Peyer's patch (tissue), 4 donors: ENCODE measurements at regions not wholly inside any gene's neighbourhood (a gene's known extent, or its start where the extent isn't known, plus 50 kb on each side); places are given as distances from the start of the nearest gene placed in this dataset.

Experiments used
- CTCF ChIP-seq, 6 experiments: fragments of 450-650 bp in 4 of 6; fragments of 200-600 bp in 2 of 6; sonication (generic) in 1 of 6; IDR thresholded peaks; one replicate each; pipeline ENCODE4 v1.5.1; 2017 to 2019; ENCODE audit warnings: antibody characterized with exemption in 6 of 6, mild to moderate bottlenecking in 3 of 6, moderate library complexity in 1 of 6
- POLR2A ChIP-seq, 2 donors: fragments of 450-650 bp; IDR thresholded peaks; one replicate each; pipeline ENCODE4 v1.5.1; 2017; ENCODE audit warnings: antibody characterized with exemption in 2 of 2, mild to moderate bottlenecking in 2 of 2, moderate library complexity in 2 of 2

GRCh38 chr14:97033556-97034081 is 236.4 kb downstream of the VRK1 start:
- TF ChIP-seq CTCF (IDR thresholded peaks at IDR 0.05), result no peak
- TF ChIP-seq POLR2A (IDR thresholded peaks at IDR 0.05), result no peak
